ENCODE measurements at regions not wholly inside any gene's neighbourhood (a gene's known extent, or its start where the extent isn't known, plus 50 kb on each side); places are given as distances from the start of the nearest gene placed in this dataset.

DNA sequence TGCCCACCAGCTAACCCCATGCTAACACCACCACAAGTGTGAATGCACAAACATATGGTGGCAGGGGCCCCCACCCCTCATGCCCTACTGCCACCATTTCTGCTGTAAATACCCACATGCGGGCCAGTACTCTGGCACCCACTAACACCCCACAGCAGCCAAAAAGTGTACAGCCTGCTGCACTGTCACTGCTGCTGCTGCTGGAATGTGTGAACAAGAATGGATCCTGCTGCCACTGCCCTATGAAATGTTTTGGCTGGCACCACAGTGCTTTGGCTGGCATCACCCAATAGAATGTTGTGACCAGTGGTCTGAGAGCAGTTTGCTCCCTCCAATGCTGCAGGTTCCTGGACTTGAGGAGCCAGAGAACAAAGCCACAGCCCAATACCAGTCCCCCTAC is 606.6 kb upstream of the SORCS1 start:
- Histone ChIP-seq H4K20me1 (replicated peaks in 1 of 2; ENCODE audit: control insufficient read depth in 1 of 2, insufficient read depth in 2 of 2, low read length in 2 of 2) (no peaks in the 10 kb centered on the region), H4K8ac (ENCODE audit: extremely low read depth, insufficient read depth, low read length) (no peak overlapping the region), H3K79me1 (ENCODE audit: low read depth, low read length) (no peaks in the 10 kb centered on the region), H2AFZ (ENCODE audit: low read length) (no peak overlapping the region), H3K79me2 (ENCODE audit: control insufficient read depth in 1 of 2, insufficient read depth in 2 of 2, low read length in 2 of 2) (no peaks in the 10 kb centered on the region), H2BK12ac (ENCODE audit: low read depth, low read length) (no peak overlapping the region), H3K18ac (ENCODE audit: extremely low read depth, low read length) (no peak overlapping the region), H3K14ac (ENCODE audit: insufficient read length) (no peak overlapping the region), H3K4me3 (ENCODE audit: extremely low read depth in 1 of 4, insufficient read depth in 2 of 4, low read depth in 3 of 4, low read length in 4 of 4) (no peak overlapping the region), H3K4me1 (replicated peaks in 1 of 4; ENCODE audit: control insufficient read depth in 3 of 4, insufficient read depth in 4 of 4, low read length in 3 of 4) (no peaks in the 10 kb centered on the region), H2BK120ac (replicated peaks; ENCODE audit: low read depth, low read length) (no peak overlapping the region), H3K4ac (replicated peaks; ENCODE audit: insufficient read length, low read depth, low read length) (no peak overlapping the region), H2BK20ac (ENCODE audit: low read length) (no peak overlapping the region), H3K27me3 (replicated peaks in 1 of 4; ENCODE audit: control insufficient read depth in 3 of 4, extremely low read depth in 1 of 4, insufficient read depth in 3 of 4, low read length in 3 of 4) (no peaks in the 10 kb centered on the region), H2BK5ac (ENCODE audit: low read depth, low read length) (no peak overlapping the region), H4K91ac (replicated peaks; ENCODE audit: insufficient read length, low read length) (no peak overlapping the region), H3K56ac (replicated peaks; ENCODE audit: insufficient read length, low read depth, low read length) (no peak overlapping the region), H2AK5ac (ENCODE audit: low read depth, low read length) (0 out of 2 replicates have a peak overlapping the region, but pooled peaks have one; percentile 39), H3K23me2 (ENCODE audit: low read depth, low read length) (no peaks in the 10 kb centered on the region), H4K5ac (ENCODE audit: insufficient read length, low read depth, low read length) (no peak overlapping the region), H3K27ac (ENCODE audit: low read depth, low read length) (no peak overlapping the region), H3K23ac (ENCODE audit: insufficient read length) (no peak overlapping the region), H3K36me3 (ENCODE audit: control insufficient read depth in 2 of 4, insufficient read depth in 4 of 4, low read length in 3 of 4) (no peaks in the 10 kb centered on the region), H3K4me2 (ENCODE audit: insufficient read depth in 1 of 2, low read depth in 2 of 2, low read length in 2 of 2) (no peak overlapping the region), H3K9ac (replicated peaks in 1 of 4; ENCODE audit: extremely low read depth in 1 of 4, low read depth in 3 of 4, low read length in 3 of 4) (no peak overlapping the region), H3K9me3 (ENCODE audit: insufficient read depth in 2 of 2, low read depth in 1 of 2, low read length in 1 of 2) (peaks cover 0 to 2% of the 10 kb centered on the region in 2 experiments; a peak in 1 of 4 replicates), H2BK15ac (ENCODE audit: low read length) (no peak overlapping the region)
- ChIA-PET POLR2A (ENCODE audit: partially characterized antibody) (no interaction called here), CTCF (ENCODE audit: partially characterized antibody) (interaction anchor here (1.0 to 1.1 kb wide), 2 partner anchors 269 to 361 kb away, joined by 3 read pairs; no protein-coding TSS in a partner anchor)
- FAIRE-seq (no peak), DNase-seq (ENCODE audit: low read depth in 1 of 2, low spot score in 2 of 2) (no peak)
- 100% methylated on average over 1 of the region's 1 CpG; no CpG with 5 or more reads in 1 of the 2 experiments for WGBS, 2 experiments (ENCODE audit: extremely low coverage in 1 of 2, insufficient coverage in 1 of 2, insufficient read length in 1 of 2, insufficient replicate concordance in 2 of 2, low coverage in 1 of 2, low lambda C conversion rate in 2 of 2, missing lambda C conversion rate in 1 of 2)
- TF ChIP-seq CHD1 (IDR thresholded peaks at IDR 0.05; ENCODE audit: low read depth, low read length): no peak
- TF ChIP-seq CBX5 (IDR thresholded peaks at IDR 0.05; ENCODE audit: low read depth, low read length): no peak
- TF ChIP-seq, protein P1, sequence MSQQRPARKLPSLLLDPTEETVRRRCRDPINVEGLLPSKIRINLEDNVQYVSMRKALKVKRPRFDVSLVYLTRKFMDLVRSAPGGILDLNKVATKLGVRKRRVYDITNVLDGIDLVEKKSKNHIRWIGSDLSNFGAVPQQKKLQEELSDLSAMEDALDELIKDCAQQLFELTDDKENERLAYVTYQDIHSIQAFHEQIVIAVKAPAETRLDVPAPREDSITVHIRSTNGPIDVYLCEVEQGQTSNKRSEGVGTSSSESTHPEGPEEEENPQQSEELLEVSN (IDR thresholded peaks at IDR 0.05): no peak
- no peak for TF ChIP-seq TAF7 (optimal IDR thresholded peaks at IDR 0.05; ENCODE audit: borderline replicate concordance, low read depth, low read length)
- no peak for TF ChIP-seq EP300 (IDR thresholded peaks at IDR 0.05; ENCODE audit: borderline replicate concordance in 1 of 2, low read depth in 2 of 2, low read length in 2 of 2)
- TF ChIP-seq SUZ12 (IDR thresholded peaks at IDR 0.05; ENCODE audit: low read length): no peak
